Liver (tissue), 8 donors: ENCODE measurements at regions not wholly inside any gene's neighbourhood (a gene's known extent, or its start where the extent isn't known, plus 50 kb on each side); places are given as distances from the start of the nearest gene placed in this dataset.

Experiments used
- DNase-seq: peaks from one replicate; pipeline ENCODE4 v3.0.0-alpha.2; 2017; ENCODE audit warnings: low spot score
- H3K27ac ChIP-seq, 2 donors: one replicate each; pipeline ENCODE4 v1.7.0; 2013; ENCODE audit warnings: inconsistent platforms in 2 of 2, low read length in 2 of 2, control low read depth in 1 of 2, low read depth in 1 of 2, mild to moderate bottlenecking in 1 of 2
- H3K27me3 ChIP-seq, 4 donors: one replicate each; pipeline versions ENCODE4 v1.6.1 to v1.7.0; 2013; ENCODE audit warnings: low read length in 3 of 4, inconsistent platforms in 1 of 4, mild to moderate bottlenecking in 1 of 4, moderate library complexity in 1 of 4; ENCODE audit not compliant: control insufficient read depth in 4 of 4, insufficient read depth in 4 of 4
- H3K36me3 ChIP-seq, 4 donors: one replicate each; pipeline versions ENCODE4 v1.6.1 to v1.7.0; 2013; ENCODE audit warnings: low read length in 3 of 4, mild to moderate bottlenecking in 3 of 4, low read depth in 1 of 4, moderate library complexity in 1 of 4; ENCODE audit not compliant: control insufficient read depth in 4 of 4, insufficient read depth in 3 of 4
- H3K4me1 ChIP-seq, 4 donors: one replicate each; pipeline versions ENCODE4 v1.6.1 to v1.7.0; 2013; ENCODE audit warnings: low read length in 3 of 4, mild to moderate bottlenecking in 3 of 4, moderate library complexity in 1 of 4; ENCODE audit not compliant: control insufficient read depth in 4 of 4, insufficient read depth in 4 of 4
- H3K4me3 ChIP-seq, 3 donors: one replicate each; pipeline versions ENCODE4 v1.6.1 to v1.7.0; 2013; ENCODE audit warnings: low read length in 3 of 3, control low read depth in 1 of 3, low read depth in 1 of 3, mild to moderate bottlenecking in 1 of 3
- H3K9ac ChIP-seq, 2 donors: one replicate each; pipeline ENCODE4 v1.7.0; 2013; ENCODE audit warnings: low read length in 2 of 2, mild to moderate bottlenecking in 2 of 2, moderate library complexity in 2 of 2, control low read depth in 1 of 2, low read depth in 1 of 2
- H3K9me3 ChIP-seq, 4 donors: one replicate each; pipeline versions ENCODE4 v1.6.1 to v1.7.0; 2013; ENCODE audit warnings: low read length in 3 of 4; ENCODE audit not compliant: control insufficient read depth in 4 of 4
- CTCF ChIP-seq: fragments of 150-350 bp; IDR thresholded peaks from 2 replicates; pipeline ENCODE4 v1.5.1; 2017; ENCODE audit warnings: improper control_type of control experiment, low read depth, low read length; ENCODE audit not compliant: missing input control
- EGR1 ChIP-seq, 2 donors: IDR thresholded peaks; 2 replicates each; pipeline ENCODE4 v1.6.1; 2016 to 2018; ENCODE audit warnings: antibody characterized with exemption in 2 of 2, low read depth in 2 of 2
- FOXA1 ChIP-seq: IDR thresholded peaks from 2 replicates; pipeline ENCODE4 v1.6.1; 2016; ENCODE audit warnings: antibody characterized with exemption
- FOXA2 ChIP-seq: IDR thresholded peaks from 2 replicates; pipeline ENCODE4 v1.6.1; 2016; ENCODE audit warnings: antibody characterized with exemption
- GABPA ChIP-seq, 2 donors: IDR thresholded peaks in 1 of 2; conservative IDR thresholded peaks in 1 of 2; 2 replicates each; pipeline ENCODE4 v1.6.1; 2016; ENCODE audit warnings: antibody characterized with exemption in 2 of 2, mild to moderate bottlenecking in 1 of 2, moderate library complexity in 1 of 2
- HNF4A ChIP-seq, 2 donors: conservative IDR thresholded peaks; 2 replicates each; pipeline ENCODE4 v1.6.1; 2016; ENCODE audit warnings: antibody characterized with exemption in 2 of 2, mild to moderate bottlenecking in 2 of 2
- JUND ChIP-seq, 2 donors: IDR thresholded peaks; 2 replicates each; pipeline ENCODE4 v1.6.1; 2016; ENCODE audit warnings: antibody characterized with exemption in 2 of 2
- NR2F2 ChIP-seq: IDR thresholded peaks from 2 replicates; pipeline ENCODE4 v1.6.1; 2016; ENCODE audit warnings: antibody characterized with exemption
- RAD21 ChIP-seq, 2 donors: IDR thresholded peaks; 2 replicates each; pipeline ENCODE4 v1.6.1; 2016; ENCODE audit warnings: antibody characterized with exemption in 2 of 2, mild to moderate bottlenecking in 2 of 2
- REST ChIP-seq: IDR thresholded peaks from 2 replicates; pipeline ENCODE4 v1.6.1; 2016; ENCODE audit warnings: antibody characterized with exemption, mild to moderate bottlenecking
- RXRA ChIP-seq, 2 donors: IDR thresholded peaks; 2 replicates each; pipeline ENCODE4 v1.6.1; 2017 to 2018; ENCODE audit warnings: antibody characterized with exemption in 2 of 2, mild to moderate bottlenecking in 1 of 2
- SP1 ChIP-seq: IDR thresholded peaks from 2 replicates; pipeline ENCODE4 v1.6.1; 2018; ENCODE audit warnings: antibody characterized with exemption, mild to moderate bottlenecking
- TAF1 ChIP-seq: conservative IDR thresholded peaks from 2 replicates; pipeline ENCODE4 v1.6.1; 2016; ENCODE audit warnings: antibody characterized with exemption, mild to moderate bottlenecking
- YY1 ChIP-seq: IDR thresholded peaks from 2 replicates; pipeline ENCODE4 v1.6.1; 2016; ENCODE audit warnings: antibody characterized with exemption, mild to moderate bottlenecking
- ZBTB33 ChIP-seq: IDR thresholded peaks from 2 replicates; pipeline ENCODE4 v1.6.1; 2016; ENCODE audit warnings: antibody characterized with exemption
- WGBS: extraction: QIAGEN DNeasy Blood & Tissue Kit; methylation state at CpG from one replicate; pipeline ENCODE4 v1.1.7; 2013; 5-methylcytosine and 5-hydroxymethylcytosine counted together
- TF ChIP-seq, protein P1 (sequence below): IDR thresholded peaks from 2 replicates; pipeline ENCODE4 v1.6.1; 2016; ENCODE audit warnings: antibody characterized with exemption
- donor health status: healthy.
- donor health status: healthy.
- donor health status: healthy.
- donor health status: healthy.
- donor health status: healthy.

DNA sequence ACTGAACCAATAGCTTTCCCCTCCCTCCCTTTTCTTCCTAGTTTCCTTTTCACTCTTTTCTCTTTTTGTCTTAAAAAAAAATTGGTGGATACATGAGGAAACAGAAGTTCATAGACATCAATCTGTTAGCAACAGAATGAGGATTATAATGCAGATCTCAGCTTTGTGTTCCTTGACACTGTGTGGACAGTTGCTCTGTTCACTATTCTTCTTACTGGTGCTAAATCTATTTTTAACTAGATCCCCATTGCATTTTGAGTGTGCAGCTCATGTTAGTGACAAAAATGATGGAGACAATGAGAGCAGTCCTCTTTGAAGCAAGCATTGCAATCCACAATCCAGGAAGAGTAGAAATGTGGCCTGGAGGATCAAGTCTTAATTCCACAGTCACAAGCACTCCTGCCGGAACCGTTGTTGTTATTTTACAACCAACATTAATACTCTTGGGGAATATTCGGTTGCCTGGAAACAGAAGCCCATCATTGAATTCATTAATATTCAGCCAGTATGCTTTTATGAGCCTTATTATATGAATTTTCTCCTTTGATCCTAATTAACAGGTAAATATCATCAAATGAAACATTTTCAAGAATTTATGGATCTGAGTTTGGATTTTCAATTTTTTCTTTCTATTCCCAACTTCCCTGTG, 1016.8 kb downstream of the NTRK3 start:
- H3K9me3 ChIP-seq: no peaks in the 10 kb centered on the region
- TF ChIP-seq EGR1 (IDR thresholded peaks at IDR 0.05; ENCODE audit: low read depth in 2 of 2) (no peak), HNF4A (conservative IDR thresholded peaks at IDR 0.05) (no peak), SP1 (no peak), REST (no peak), FOXA1 (no peak), NR2F2 (no peak), TAF1 (no peak), GABPA (IDR thresholded peaks at IDR 0.05 in 1 of 2, conservative IDR thresholded peaks at IDR 0.05 in 1 of 2) (no peak), JUND (IDR thresholded peaks at IDR 0.05) (no peak)
- TF ChIP-seq, protein P1, sequence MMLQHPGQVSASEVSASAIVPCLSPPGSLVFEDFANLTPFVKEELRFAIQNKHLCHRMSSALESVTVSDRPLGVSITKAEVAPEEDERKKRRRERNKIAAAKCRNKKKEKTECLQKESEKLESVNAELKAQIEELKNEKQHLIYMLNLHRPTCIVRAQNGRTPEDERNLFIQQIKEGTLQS: no peak
- H3K27ac ChIP-seq: no peak overlapping the region
- no peaks in the 10 kb centered on the region for H3K27me3 ChIP-seq
- no peaks in the 10 kb centered on the region for H3K36me3 ChIP-seq
- H3K9ac ChIP-seq: no peak overlapping the region
- no peak for DNase-seq
- WGBS: 68% methylated on average over 3 of the region's 3 CpGs
- H3K4me1 ChIP-seq: no peaks in the 10 kb centered on the region
- no peak overlapping the region for H3K4me3 ChIP-seq

GRCh38 chr15:87238451-87239068, 1018.0 kb downstream of the NTRK3 start:
- no peaks in the 10 kb centered on the region for H3K4me1 ChIP-seq
- no peaks in the 10 kb centered on the region for H3K9me3 ChIP-seq
- no peak overlapping the region for H3K27ac ChIP-seq
- WGBS: 69% methylated on average over 1 of the region's 1 CpG
- TF ChIP-seq EGR1 (IDR thresholded peaks at IDR 0.05; ENCODE audit: low read depth in 2 of 2) (no peak), SP1 (no peak), CTCF (no peak), GABPA (IDR thresholded peaks at IDR 0.05 in 1 of 2, conservative IDR thresholded peaks at IDR 0.05 in 1 of 2) (no peak), ZBTB33 (no peak), RXRA (IDR thresholded peaks at IDR 0.05) (no peak), FOXA2 (no peak), RAD21 (IDR thresholded peaks at IDR 0.05) (no peak), YY1 (no peak), FOXA1 (no peak), NR2F2 (no peak), HNF4A (conservative IDR thresholded peaks at IDR 0.05) (no peak), REST (no peak)
- TF ChIP-seq, protein P1: no peak
- H3K36me3 ChIP-seq: no peaks in the 10 kb centered on the region
- DNase-seq: no peak
- H3K27me3 ChIP-seq: no peaks in the 10 kb centered on the region
- no peak overlapping the region for H3K4me3 ChIP-seq
- H3K9ac ChIP-seq: no peak overlapping the region
